GM23338 (cell line): ENCODE measurements at regions not wholly inside any gene's neighbourhood (a gene's known extent, or its start where the extent isn't known, plus 50 kb on each side); places are given as distances from the start of the nearest gene placed in this dataset.

Source experiments
- ATAC-seq: fragments of 200-7000 bp; cut with Tn5 transposase; 3 replicates; pipeline ENCODE4 v1.9.1; 2020
- DNase-seq: peaks from one replicate; pipeline ENCODE4 v3.0.0-alpha.2; 2015; ENCODE audit warnings: low spot score
- H2AFZ ChIP-seq: fragments of 200-600 bp; sonication (generic); 2 replicates; pipeline ENCODE4 v1.8.0; 2016; ENCODE audit warnings: antibody characterized with exemption, mild to moderate bottlenecking, moderate library complexity
- H3F3A ChIP-seq: fragments of 200-600 bp; sonication (generic); replicated peaks from 2 replicates; pipeline ENCODE4 v1.8.0; 2017; ENCODE audit warnings: antibody characterized with exemption, mixed run types, low read depth
- H3K27ac ChIP-seq: fragments of 200-600 bp; sonication (generic); 2 replicates; pipeline ENCODE4 v1.6.1; 2016; ENCODE audit warnings: low read depth
- H3K27me3 ChIP-seq: fragments of 200-600 bp; sonication (generic); 2 replicates; pipeline ENCODE4 v1.8.0; 2016; ENCODE audit warnings: mild to moderate bottlenecking, mixed run types, moderate library complexity; ENCODE audit not compliant: insufficient read depth
- H3K36me3 ChIP-seq: fragments of 200-600 bp; sonication (generic); 2 replicates; pipeline ENCODE4 v1.8.0; 2016; ENCODE audit warnings: mild to moderate bottlenecking; ENCODE audit not compliant: insufficient read depth
- H3K4me1 ChIP-seq: fragments of 200-600 bp; sonication (generic); 2 replicates; pipeline ENCODE4 v1.8.0; 2016; ENCODE audit warnings: mild to moderate bottlenecking, moderate library complexity; ENCODE audit not compliant: insufficient read depth
- H3K4me2 ChIP-seq: fragments of 200-600 bp; sonication (generic); 2 replicates; pipeline ENCODE4 v1.7.1; 2017; ENCODE audit warnings: mixed run types
- H3K4me3 ChIP-seq: fragments of 200-600 bp; sonication (generic); 2 replicates; pipeline ENCODE4 v1.6.1; 2016; ENCODE audit warnings: mixed run types
- H3K79me2 ChIP-seq: fragments of 200-600 bp; sonication (generic); replicated peaks from 2 replicates; pipeline ENCODE4 v1.8.0; 2017; ENCODE audit warnings: mild to moderate bottlenecking; ENCODE audit not compliant: insufficient read depth
- H3K9me2 ChIP-seq: fragments of 200-600 bp; sonication (generic); 2 replicates; pipeline ENCODE4 v1.8.0; 2017; ENCODE audit not compliant: insufficient read depth
- H4K20me1 ChIP-seq: fragments of 200-600 bp; sonication (generic); replicated peaks from 2 replicates; pipeline ENCODE4 v1.8.0; 2017; ENCODE audit warnings: mild to moderate bottlenecking; ENCODE audit not compliant: insufficient read depth
- H3K27ac Mint-ChIP-seq: 2 replicates; pipeline ENCODE4 v1.8.0; 2020; ENCODE audit warnings: inconsistent platforms, mild to moderate bottlenecking, moderate library complexity, mixed read lengths
- H3K27me3 Mint-ChIP-seq: 3 replicates; pipeline ENCODE4 v1.8.0; 2022; ENCODE audit warnings: low read depth, mild to moderate bottlenecking, moderate library complexity, mixed read lengths, inconsistent platforms; ENCODE audit not compliant: insufficient read depth, poor library complexity
- H3K36me3 Mint-ChIP-seq: 3 replicates; pipeline ENCODE4 v1.8.0; 2021; ENCODE audit warnings: low read depth, mild to moderate bottlenecking, inconsistent platforms, moderate library complexity, mixed read lengths
- H3K4me1 Mint-ChIP-seq: 3 replicates; pipeline ENCODE4 v1.8.0; 2020; ENCODE audit warnings: mild to moderate bottlenecking, inconsistent platforms, mixed read lengths
- H3K4me3 Mint-ChIP-seq: 3 replicates; pipeline ENCODE4 v1.8.0; 2021; ENCODE audit warnings: moderate library complexity, mild to moderate bottlenecking, inconsistent platforms, mixed read lengths
- H3K9me3 Mint-ChIP-seq: 3 replicates; pipeline ENCODE4 v1.8.0; 2020; ENCODE audit warnings: moderate library complexity, mild to moderate bottlenecking, inconsistent platforms, mixed read lengths
- CREB1 ChIP-seq: fragments of 250-450 bp; sonication (Bioruptor Pico); IDR thresholded peaks from 2 replicates; pipeline ENCODE4 v1.5.0; 2020; ENCODE audit warnings: low read depth, mild to moderate bottlenecking, moderate library complexity
- EZH2 ChIP-seq: fragments of 200-600 bp; sonication (generic); IDR thresholded peaks from one replicate; pipeline ENCODE4 v1.8.0; 2017; ENCODE audit warnings: antibody characterized with exemption, mild to moderate bottlenecking, low read depth; ENCODE audit not compliant: unreplicated experiment
- NANOG ChIP-seq: IDR thresholded peaks from 2 replicates; pipeline ENCODE4 v1.6.1; 2016; ENCODE audit warnings: antibody characterized with exemption, borderline replicate concordance
- POLR2AphosphoS5 ChIP-seq: IDR thresholded peaks from 2 replicates; pipeline ENCODE4 v1.6.1; 2016; ENCODE audit warnings: antibody characterized with exemption, low read depth
- REST ChIP-seq: IDR thresholded peaks from one replicate; pipeline ENCODE4 v1.6.1; 2018; ENCODE audit warnings: antibody characterized with exemption; ENCODE audit not compliant: unreplicated experiment
- STAT1 ChIP-seq: IDR thresholded peaks from one replicate; pipeline ENCODE4 v1.6.1; 2016; ENCODE audit warnings: antibody characterized with exemption; ENCODE audit not compliant: unreplicated experiment
- ZNF114 ChIP-seq: fragments of 250-450 bp; sonication (Bioruptor Pico); IDR thresholded peaks from 2 replicates; pipeline ENCODE4 v1.5.0; 2020; ENCODE audit warnings: mild to moderate bottlenecking, moderate library complexity
- ZNF331 ChIP-seq: fragments of 250-450 bp; sonication (Bioruptor Pico); IDR thresholded peaks from 2 replicates; pipeline ENCODE4 v1.5.0; 2020; ENCODE audit warnings: low read depth, mild to moderate bottlenecking, moderate library complexity
- TF ChIP-seq, protein P1 (sequence below): IDR thresholded peaks from 2 replicates; pipeline ENCODE4 v1.6.1; 2016; ENCODE audit warnings: antibody characterized with exemption
- TF ChIP-seq, protein P2 (sequence below), 2 experiments: fragments of 200-600 bp in 1 of 2; sonication (generic) in 1 of 2; conservative IDR thresholded peaks; 2 replicates each; pipeline versions ENCODE4 v1.5.1 to v1.6.1; 2016 to 2017; ENCODE audit warnings: antibody characterized with exemption in 2 of 2, low read depth in 2 of 2, mild to moderate bottlenecking in 2 of 2, moderate library complexity in 1 of 2
- TF ChIP-seq, protein P3 (sequence below): fragments of 250-450 bp; sonication (Bioruptor Pico); IDR thresholded peaks from 2 replicates; pipeline ENCODE4 v1.5.0; 2020; ENCODE audit warnings: mild to moderate bottlenecking, moderate library complexity

DNA sequence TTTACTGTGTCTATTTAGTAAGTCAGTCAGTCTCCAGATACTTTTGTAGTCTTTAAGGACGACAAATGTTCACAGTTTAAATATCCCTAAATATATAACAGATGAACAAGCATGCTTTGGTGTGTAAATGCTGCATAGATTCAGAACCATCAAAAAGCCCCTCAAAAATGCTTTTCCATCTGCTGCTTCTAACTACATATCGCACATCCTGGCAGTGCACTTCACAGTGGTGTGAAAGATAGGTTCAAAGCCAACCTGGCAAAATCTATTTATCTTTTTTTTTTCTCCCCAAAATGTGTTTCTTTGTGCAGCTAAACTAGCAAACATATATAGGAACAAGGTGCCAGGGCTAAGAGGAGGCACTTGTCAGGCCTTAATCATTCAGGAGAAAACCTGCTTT lies 753.8 kb downstream of the PLCL1 start:
- Histone ChIP-seq H3K79me2 (no peaks in the 10 kb centered on the region), H3K4me3 (no peak overlapping the region), H3K27ac (no peak overlapping the region), H3K4me2 (no peak overlapping the region), H2AFZ (no peak overlapping the region), H4K20me1 (no peaks in the 10 kb centered on the region), H3K36me3 (no peaks in the 10 kb centered on the region), H3F3A (no peaks in the 10 kb centered on the region), H3K4me1 (no peaks in the 10 kb centered on the region), H3K27me3 (no peaks in the 10 kb centered on the region), H3K9me2 (0 out of 2 replicates have a peak, but pooled peaks cover 3% of the 10 kb centered on the region)
- Mint-ChIP-seq H3K9me3 (peaks cover 18% of the 10 kb centered on the region; the same call in 2 of the 3 replicates), H3K4me3 (no peak overlapping the region), H3K27ac (no peak overlapping the region), H3K27me3 (no peaks in the 10 kb centered on the region), H3K36me3 (peaks cover 4% of the 10 kb centered on the region; the same call in 2 of the 3 replicates), H3K4me1 (peaks cover 4% of the 10 kb centered on the region)
- DNase-seq (no peak), ATAC-seq (no peak)
- TF ChIP-seq CREB1 (CRISPR knock-in tag): no peak
- no peak for TF ChIP-seq EZH2
- TF ChIP-seq STAT1: no peak
- TF ChIP-seq, protein P1, sequence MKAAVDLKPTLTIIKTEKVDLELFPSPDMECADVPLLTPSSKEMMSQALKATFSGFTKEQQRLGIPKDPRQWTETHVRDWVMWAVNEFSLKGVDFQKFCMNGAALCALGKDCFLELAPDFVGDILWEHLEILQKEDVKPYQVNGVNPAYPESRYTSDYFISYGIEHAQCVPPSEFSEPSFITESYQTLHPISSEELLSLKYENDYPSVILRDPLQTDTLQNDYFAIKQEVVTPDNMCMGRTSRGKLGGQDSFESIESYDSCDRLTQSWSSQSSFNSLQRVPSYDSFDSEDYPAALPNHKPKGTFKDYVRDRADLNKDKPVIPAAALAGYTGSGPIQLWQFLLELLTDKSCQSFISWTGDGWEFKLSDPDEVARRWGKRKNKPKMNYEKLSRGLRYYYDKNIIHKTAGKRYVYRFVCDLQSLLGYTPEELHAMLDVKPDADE: no peak
- TF ChIP-seq ZNF331 (CRISPR knock-in tag): no peak
- TF ChIP-seq REST: no peak
- no peak for TF ChIP-seq ZNF114
- TF ChIP-seq, protein P2, sequence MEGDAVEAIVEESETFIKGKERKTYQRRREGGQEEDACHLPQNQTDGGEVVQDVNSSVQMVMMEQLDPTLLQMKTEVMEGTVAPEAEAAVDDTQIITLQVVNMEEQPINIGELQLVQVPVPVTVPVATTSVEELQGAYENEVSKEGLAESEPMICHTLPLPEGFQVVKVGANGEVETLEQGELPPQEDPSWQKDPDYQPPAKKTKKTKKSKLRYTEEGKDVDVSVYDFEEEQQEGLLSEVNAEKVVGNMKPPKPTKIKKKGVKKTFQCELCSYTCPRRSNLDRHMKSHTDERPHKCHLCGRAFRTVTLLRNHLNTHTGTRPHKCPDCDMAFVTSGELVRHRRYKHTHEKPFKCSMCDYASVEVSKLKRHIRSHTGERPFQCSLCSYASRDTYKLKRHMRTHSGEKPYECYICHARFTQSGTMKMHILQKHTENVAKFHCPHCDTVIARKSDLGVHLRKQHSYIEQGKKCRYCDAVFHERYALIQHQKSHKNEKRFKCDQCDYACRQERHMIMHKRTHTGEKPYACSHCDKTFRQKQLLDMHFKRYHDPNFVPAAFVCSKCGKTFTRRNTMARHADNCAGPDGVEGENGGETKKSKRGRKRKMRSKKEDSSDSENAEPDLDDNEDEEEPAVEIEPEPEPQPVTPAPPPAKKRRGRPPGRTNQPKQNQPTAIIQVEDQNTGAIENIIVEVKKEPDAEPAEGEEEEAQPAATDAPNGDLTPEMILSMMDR (conservative IDR thresholded peaks at IDR 0.05; ENCODE audit: low read depth in 2 of 2): no peak
- TF ChIP-seq POLR2AphosphoS5: no peak
- TF ChIP-seq NANOG: no peak
- TF ChIP-seq, protein P3, sequence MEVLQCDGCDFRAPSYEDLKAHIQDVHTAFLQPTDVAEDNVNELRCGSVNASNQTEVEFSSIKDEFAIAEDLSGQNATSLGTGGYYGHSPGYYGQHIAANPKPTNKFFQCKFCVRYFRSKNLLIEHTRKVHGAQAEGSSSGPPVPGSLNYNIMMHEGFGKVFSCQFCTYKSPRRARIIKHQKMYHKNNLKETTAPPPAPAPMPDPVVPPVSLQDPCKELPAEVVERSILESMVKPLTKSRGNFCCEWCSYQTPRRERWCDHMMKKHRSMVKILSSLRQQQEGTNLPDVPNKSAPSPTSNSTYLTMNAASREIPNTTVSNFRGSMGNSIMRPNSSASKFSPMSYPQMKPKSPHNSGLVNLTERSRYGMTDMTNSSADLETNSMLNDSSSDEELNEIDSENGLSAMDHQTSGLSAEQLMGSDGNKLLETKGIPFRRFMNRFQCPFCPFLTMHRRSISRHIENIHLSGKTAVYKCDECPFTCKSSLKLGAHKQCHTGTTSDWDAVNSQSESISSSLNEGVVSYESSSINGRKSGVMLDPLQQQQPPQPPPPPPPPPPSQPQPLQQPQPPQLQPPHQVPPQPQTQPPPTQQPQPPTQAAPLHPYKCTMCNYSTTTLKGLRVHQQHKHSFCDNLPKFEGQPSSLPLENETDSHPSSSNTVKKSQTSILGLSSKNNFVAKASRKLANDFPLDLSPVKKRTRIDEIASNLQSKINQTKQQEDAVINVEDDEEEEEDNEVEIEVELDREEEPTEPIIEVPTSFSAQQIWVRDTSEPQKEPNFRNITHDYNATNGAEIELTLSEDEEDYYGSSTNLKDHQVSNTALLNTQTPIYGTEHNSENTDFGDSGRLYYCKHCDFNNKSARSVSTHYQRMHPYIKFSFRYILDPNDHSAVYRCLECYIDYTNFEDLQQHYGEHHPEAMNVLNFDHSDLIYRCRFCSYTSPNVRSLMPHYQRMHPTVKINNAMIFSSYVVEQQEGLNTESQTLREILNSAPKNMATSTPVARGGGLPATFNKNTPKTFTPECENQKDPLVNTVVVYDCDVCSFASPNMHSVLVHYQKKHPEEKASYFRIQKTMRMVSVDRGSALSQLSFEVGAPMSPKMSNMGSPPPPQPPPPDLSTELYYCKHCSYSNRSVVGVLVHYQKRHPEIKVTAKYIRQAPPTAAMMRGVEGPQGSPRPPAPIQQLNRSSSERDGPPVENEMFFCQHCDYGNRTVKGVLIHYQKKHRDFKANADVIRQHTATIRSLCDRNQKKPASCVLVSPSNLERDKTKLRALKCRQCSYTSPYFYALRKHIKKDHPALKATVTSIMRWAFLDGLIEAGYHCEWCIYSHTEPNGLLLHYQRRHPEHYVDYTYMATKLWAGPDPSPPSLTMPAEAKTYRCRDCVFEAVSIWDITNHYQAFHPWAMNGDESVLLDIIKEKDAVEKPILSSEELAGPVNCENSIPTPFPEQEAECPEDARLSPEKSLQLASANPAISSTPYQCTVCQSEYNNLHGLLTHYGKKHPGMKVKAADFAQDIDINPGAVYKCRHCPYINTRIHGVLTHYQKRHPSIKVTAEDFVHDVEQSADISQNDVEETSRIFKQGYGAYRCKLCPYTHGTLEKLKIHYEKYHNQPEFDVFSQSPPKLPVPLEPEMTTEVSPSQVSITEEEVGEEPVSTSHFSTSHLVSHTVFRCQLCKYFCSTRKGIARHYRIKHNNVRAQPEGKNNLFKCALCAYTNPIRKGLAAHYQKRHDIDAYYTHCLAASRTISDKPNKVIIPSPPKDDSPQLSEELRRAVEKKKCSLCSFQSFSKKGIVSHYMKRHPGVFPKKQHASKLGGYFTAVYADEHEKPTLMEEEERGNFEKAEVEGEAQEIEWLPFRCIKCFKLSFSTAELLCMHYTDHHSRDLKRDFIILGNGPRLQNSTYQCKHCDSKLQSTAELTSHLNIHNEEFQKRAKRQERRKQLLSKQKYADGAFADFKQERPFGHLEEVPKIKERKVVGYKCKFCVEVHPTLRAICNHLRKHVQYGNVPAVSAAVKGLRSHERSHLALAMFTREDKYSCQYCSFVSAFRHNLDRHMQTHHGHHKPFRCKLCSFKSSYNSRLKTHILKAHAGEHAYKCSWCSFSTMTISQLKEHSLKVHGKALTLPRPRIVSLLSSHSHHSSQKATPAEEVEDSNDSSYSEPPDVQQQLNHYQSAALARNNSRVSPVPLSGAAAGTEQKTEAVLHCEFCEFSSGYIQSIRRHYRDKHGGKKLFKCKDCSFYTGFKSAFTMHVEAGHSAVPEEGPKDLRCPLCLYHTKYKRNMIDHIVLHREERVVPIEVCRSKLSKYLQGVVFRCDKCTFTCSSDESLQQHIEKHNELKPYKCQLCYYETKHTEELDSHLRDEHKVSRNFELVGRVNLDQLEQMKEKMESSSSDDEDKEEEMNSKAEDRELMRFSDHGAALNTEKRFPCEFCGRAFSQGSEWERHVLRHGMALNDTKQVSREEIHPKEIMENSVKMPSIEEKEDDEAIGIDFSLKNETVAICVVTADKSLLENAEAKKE (CRISPR knock-in tag): no peak
